ENCODE measurements at regions not wholly inside any gene's neighbourhood (a gene's known extent, or its start where the extent isn't known, plus 50 kb on each side); places are given as distances from the start of the nearest gene placed in this dataset.

DNA sequence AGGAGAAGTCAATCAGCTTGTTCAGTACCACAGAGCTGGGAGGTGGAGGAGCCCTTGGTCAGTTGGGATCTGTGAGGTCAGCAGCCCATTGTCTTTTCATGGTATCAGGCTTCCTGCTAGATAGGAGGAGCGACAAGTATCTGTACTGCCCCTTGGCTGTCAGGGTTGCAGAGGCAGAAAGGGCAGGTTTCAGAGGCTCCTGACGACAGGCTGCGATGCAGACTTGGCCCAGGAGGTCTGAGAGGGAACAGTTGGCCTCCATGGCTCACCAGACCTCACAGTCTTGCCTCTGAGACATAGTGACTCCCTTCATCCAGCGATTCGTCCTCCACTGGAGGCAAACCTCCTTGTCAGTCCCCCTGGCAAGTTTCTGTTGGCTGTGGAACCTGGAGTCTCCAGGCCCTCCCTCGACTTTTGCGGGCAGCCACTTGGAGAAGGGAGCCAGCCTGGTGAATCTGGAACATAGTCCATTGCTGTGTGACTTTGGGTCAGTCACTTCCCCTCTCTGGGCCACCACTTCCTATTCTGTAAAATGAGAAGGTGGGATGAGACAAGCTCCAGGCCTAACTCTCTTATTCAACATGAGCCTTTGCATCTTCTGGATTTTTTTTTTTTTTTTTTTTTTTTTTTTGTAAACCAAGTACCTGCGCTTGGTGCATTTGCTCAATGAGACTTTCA lies 177.9 kb upstream of the TLE3 start:
- Mint-ChIP-seq H3K36me3 (ENCODE audit: insufficient read depth) (no peaks in the 10 kb centered on the region), H3K27me3 (peaks cover 39% of the 10 kb centered on the region), H3K27ac (no peak overlapping the region), H3K4me1 (ENCODE audit: low read depth) (no peaks in the 10 kb centered on the region), H3K9me3 (ENCODE audit: low read depth) (no peaks in the 10 kb centered on the region), H3K4me3 (ENCODE audit: low read depth) (no peak overlapping the region)
- TF ChIP-seq, protein P1, sequence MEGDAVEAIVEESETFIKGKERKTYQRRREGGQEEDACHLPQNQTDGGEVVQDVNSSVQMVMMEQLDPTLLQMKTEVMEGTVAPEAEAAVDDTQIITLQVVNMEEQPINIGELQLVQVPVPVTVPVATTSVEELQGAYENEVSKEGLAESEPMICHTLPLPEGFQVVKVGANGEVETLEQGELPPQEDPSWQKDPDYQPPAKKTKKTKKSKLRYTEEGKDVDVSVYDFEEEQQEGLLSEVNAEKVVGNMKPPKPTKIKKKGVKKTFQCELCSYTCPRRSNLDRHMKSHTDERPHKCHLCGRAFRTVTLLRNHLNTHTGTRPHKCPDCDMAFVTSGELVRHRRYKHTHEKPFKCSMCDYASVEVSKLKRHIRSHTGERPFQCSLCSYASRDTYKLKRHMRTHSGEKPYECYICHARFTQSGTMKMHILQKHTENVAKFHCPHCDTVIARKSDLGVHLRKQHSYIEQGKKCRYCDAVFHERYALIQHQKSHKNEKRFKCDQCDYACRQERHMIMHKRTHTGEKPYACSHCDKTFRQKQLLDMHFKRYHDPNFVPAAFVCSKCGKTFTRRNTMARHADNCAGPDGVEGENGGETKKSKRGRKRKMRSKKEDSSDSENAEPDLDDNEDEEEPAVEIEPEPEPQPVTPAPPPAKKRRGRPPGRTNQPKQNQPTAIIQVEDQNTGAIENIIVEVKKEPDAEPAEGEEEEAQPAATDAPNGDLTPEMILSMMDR (IDR thresholded peaks at IDR 0.05; ENCODE audit: unreplicated experiment) = no peak
- DNase-seq (ENCODE audit: low spot score, unreplicated experiment) = no peak

DNA sequence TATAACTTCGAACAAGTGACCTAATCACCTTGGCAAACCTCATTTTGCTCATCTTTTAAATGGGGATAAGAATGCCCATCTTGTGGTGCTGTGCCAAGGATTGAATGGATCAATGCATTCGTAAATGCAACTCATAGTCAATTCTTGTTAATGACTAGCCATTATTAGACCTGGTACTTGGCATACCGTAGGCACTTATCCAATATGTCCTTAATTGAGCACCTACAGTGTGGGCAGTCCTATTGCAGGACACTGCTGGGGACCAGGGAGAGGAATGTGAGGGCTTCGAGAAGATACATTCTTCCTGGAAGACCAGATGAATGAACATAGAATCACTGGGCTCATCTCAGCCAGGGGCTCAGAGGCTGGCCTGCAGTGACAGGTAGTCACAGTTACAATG lies 177.2 kb upstream of the TLE3 start:
- Mint-ChIP-seq H3K27me3 (peaks cover 45% of the 10 kb centered on the region), H3K4me1 (ENCODE audit: low read depth) (no peaks in the 10 kb centered on the region), H3K36me3 (ENCODE audit: insufficient read depth) (no peaks in the 10 kb centered on the region), H3K9me3 (ENCODE audit: low read depth) (no peaks in the 10 kb centered on the region), H3K27ac (no peak overlapping the region), H3K4me3 (ENCODE audit: low read depth) (no peak overlapping the region)
- TF ChIP-seq, protein P1 (IDR thresholded peaks at IDR 0.05; ENCODE audit: unreplicated experiment) = no peak
- DNase-seq (ENCODE audit: low spot score, unreplicated experiment) = no peak

DNA sequence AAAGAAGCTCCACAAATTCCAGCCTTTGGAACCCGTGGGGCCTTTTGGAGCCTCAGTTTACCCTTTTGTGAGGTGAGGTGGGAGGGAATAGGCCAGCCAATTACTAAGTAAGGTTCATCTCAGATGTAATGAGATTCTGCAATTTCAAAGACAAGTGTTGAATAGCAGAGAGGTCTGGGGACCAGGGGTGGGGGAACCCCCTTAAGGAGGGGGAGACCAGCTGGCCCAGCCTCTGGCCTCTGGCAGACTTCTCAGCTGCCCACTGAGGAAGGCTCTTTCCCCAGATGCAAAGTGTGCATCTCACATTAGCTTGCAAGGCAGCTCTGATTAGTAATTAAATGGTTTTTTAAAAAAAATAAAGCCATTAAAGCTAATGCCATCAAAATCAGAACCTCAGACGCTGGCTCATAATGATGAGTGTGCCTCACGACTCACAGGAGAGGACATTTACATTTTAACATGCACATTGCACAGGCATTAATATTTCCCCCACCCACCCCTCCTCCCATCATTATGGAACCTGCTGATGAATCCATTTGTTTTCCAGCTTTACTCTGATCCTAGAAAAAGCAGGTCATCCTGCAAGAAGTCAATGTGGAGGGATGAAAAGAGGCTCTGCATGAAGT lies 176.7 kb upstream of the TLE3 start:
- DNase-seq (ENCODE audit: low spot score, unreplicated experiment) = no peak
- H3K9me3 Mint-ChIP-seq (ENCODE audit: low read depth) = no peaks in the 10 kb centered on the region
- no peaks in the 10 kb centered on the region for H3K36me3 Mint-ChIP-seq (ENCODE audit: insufficient read depth)
- TF ChIP-seq, protein P1 (IDR thresholded peaks at IDR 0.05; ENCODE audit: unreplicated experiment) = no peak
- no peak overlapping the region for H3K27ac Mint-ChIP-seq
- peaks cover 5% of the 10 kb centered on the region for H3K4me1 Mint-ChIP-seq (ENCODE audit: low read depth)
- H3K4me3 Mint-ChIP-seq (ENCODE audit: low read depth) = no peak overlapping the region
- peaks cover 51% of the 10 kb centered on the region for H3K27me3 Mint-ChIP-seq

DNA sequence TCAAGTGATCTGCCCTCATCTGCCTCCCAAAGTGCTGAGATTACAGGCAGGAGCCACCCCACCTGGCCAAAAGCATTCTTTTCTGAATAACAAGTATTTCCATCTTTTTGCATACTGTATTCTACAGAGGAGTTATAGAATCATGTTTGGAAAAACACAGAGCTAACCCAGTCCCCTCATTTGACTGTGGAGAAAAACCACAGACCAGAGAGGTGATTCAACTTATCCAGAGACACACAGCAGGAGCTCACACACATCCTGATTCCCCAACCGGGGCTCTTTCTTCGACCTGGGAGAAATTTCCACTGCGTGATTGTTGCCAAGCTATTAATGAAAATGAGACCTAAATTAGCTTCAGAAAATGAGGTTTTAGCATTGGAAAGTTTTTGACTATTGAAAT lies 176.1 kb upstream of the TLE3 start:
- TF ChIP-seq, protein P1 (IDR thresholded peaks at IDR 0.05; ENCODE audit: unreplicated experiment) = no peak
- Mint-ChIP-seq H3K9me3 (ENCODE audit: low read depth) (no peaks in the 10 kb centered on the region), H3K36me3 (ENCODE audit: insufficient read depth) (no peaks in the 10 kb centered on the region), H3K4me3 (ENCODE audit: low read depth) (no peak overlapping the region), H3K27ac (no peak overlapping the region), H3K27me3 (peaks cover 53% of the 10 kb centered on the region), H3K4me1 (ENCODE audit: low read depth) (peaks cover 7% of the 10 kb centered on the region)
- no peak for DNase-seq (ENCODE audit: low spot score, unreplicated experiment)

DNA sequence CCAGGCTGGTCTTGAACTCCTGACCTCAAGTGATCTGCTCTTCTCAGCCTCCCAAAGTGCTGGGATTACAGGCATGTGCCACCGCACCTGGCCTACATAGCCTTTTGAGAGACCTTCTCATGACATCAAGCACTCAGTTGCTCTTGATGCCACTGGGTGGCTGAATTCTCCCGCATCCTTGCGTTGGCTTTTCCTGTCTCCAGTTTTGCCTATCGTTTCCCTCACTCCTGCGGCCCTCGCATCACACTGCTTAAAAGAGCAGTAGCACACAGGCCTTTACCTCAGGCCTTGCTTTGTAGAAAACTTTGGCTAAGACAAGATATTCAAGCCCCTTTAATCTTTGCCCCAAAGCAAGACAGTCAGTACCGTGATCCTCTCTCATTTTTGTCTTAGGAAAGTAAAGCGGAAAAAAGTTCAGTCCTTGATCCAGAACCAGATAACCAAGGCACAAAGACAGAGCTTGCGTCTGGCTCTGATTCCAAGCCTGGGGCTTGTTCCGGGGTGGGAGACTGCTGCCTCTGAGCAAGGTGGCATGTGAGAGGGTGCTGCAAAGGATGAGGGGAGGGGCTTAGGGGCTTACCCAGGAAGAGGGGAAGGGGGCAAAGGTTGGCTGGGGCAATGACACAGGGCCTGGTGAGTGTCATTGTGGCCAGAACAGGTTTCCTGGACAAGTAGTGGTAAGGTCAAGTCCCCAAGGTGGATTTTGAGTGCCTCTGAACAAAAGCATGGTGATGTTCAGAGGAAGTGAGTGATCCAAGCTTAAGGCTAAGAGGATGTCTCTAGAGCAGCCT lies 175.0 kb upstream of the TLE3 start:
- Mint-ChIP-seq H3K27me3 (peaks cover 58% of the 10 kb centered on the region), H3K27ac (no peak overlapping the region), H3K36me3 (ENCODE audit: insufficient read depth) (no peaks in the 10 kb centered on the region), H3K4me1 (ENCODE audit: low read depth) (peaks cover 8% of the 10 kb centered on the region), H3K4me3 (ENCODE audit: low read depth) (no peak overlapping the region), H3K9me3 (ENCODE audit: low read depth) (no peaks in the 10 kb centered on the region)
- TF ChIP-seq, protein P1 (IDR thresholded peaks at IDR 0.05; ENCODE audit: unreplicated experiment) = no peak
- no peak for DNase-seq (ENCODE audit: low spot score, unreplicated experiment)

Measured in progenitor cell of endocrine pancreas (in vitro differentiated cells).